ENCODE measurements at regions not wholly inside any gene's neighbourhood (a gene's known extent, or its start where the extent isn't known, plus 50 kb on each side); places are given as distances from the start of the nearest gene placed in this dataset.

GRCh38 chr19:28530406-28531035, 682.4 kb downstream of the UQCRFS1 start:
- H3K9me3 ChIP-seq (ENCODE audit: low read depth, low read length): no peaks in the 10 kb centered on the region
- H3K27me3 ChIP-seq (ENCODE audit: insufficient read depth, low read length): no peaks in the 10 kb centered on the region
- no peak overlapping the region for H3K4me3 ChIP-seq (ENCODE audit: low read length)
- H3K4me1 ChIP-seq (ENCODE audit: insufficient read depth, low read length): no peaks in the 10 kb centered on the region

- no peak overlapping the region for H3K4me3 ChIP-seq (ENCODE audit: low read length)
- no peaks in the 10 kb centered on the region for H3K27me3 ChIP-seq (ENCODE audit: insufficient read depth, low read length)
- H3K9me3 ChIP-seq (ENCODE audit: low read depth, low read length): no peaks in the 10 kb centered on the region
- H3K4me1 ChIP-seq (ENCODE audit: insufficient read depth, low read length): no peaks in the 10 kb centered on the region
Observed at GRCh38 chr19:28526038-28526437, 686.9 kb downstream of the UQCRFS1 start.

- Histone ChIP-seq H3K4me3 (ENCODE audit: low read length) (no peak overlapping the region), H3K27me3 (ENCODE audit: insufficient read depth, low read length) (no peaks in the 10 kb centered on the region), H3K4me1 (ENCODE audit: insufficient read depth, low read length) (no peaks in the 10 kb centered on the region), H3K9me3 (ENCODE audit: low read depth, low read length) (no peaks in the 10 kb centered on the region)
Observed at GRCh38 chr19:28523619-28524018, 689.3 kb downstream of the UQCRFS1 start.

- H3K9me3 ChIP-seq (ENCODE audit: low read depth, low read length): no peaks in the 10 kb centered on the region
- H3K4me1 ChIP-seq (ENCODE audit: insufficient read depth, low read length): no peaks in the 10 kb centered on the region
- H3K4me3 ChIP-seq (ENCODE audit: low read length): no peak overlapping the region
- H3K27me3 ChIP-seq (ENCODE audit: insufficient read depth, low read length): no peaks in the 10 kb centered on the region
Observed at GRCh38 chr19:28522545-28522922, 690.4 kb downstream of the UQCRFS1 start.

GRCh38 chr19:28521614-28522544, 691.1 kb downstream of the UQCRFS1 start:
- Histone ChIP-seq H3K27me3 (ENCODE audit: insufficient read depth, low read length) (no peaks in the 10 kb centered on the region), H3K9me3 (ENCODE audit: low read depth, low read length) (no peaks in the 10 kb centered on the region), H3K4me1 (ENCODE audit: insufficient read depth, low read length) (no peaks in the 10 kb centered on the region), H3K4me3 (ENCODE audit: low read length) (no peak overlapping the region)

- no peaks in the 10 kb centered on the region for H3K4me1 ChIP-seq (ENCODE audit: insufficient read depth, low read length)
- H3K9me3 ChIP-seq (ENCODE audit: low read depth, low read length): no peaks in the 10 kb centered on the region
- no peaks in the 10 kb centered on the region for H3K27me3 ChIP-seq (ENCODE audit: insufficient read depth, low read length)
- no peak overlapping the region for H3K4me3 ChIP-seq (ENCODE audit: low read length)
Observed at GRCh38 chr19:28520998-28521568, 691.9 kb downstream of the UQCRFS1 start.

- no peak overlapping the region for H3K4me3 ChIP-seq (ENCODE audit: low read length)
- H3K4me1 ChIP-seq (ENCODE audit: insufficient read depth, low read length): no peaks in the 10 kb centered on the region
- H3K27me3 ChIP-seq (ENCODE audit: insufficient read depth, low read length): no peaks in the 10 kb centered on the region
- H3K9me3 ChIP-seq (ENCODE audit: low read depth, low read length): no peaks in the 10 kb centered on the region
Observed at GRCh38 chr19:28519952-28520861, 692.7 kb downstream of the UQCRFS1 start.

- no peaks in the 10 kb centered on the region for H3K9me3 ChIP-seq (ENCODE audit: low read depth, low read length)
- no peak overlapping the region for H3K4me3 ChIP-seq (ENCODE audit: low read length)
- H3K4me1 ChIP-seq (ENCODE audit: insufficient read depth, low read length): no peaks in the 10 kb centered on the region
- no peaks in the 10 kb centered on the region for H3K27me3 ChIP-seq (ENCODE audit: insufficient read depth, low read length)
Observed at GRCh38 chr19:28519218-28519779, 693.7 kb downstream of the UQCRFS1 start.

- no peaks in the 10 kb centered on the region for H3K27me3 ChIP-seq (ENCODE audit: insufficient read depth, low read length)
- H3K4me3 ChIP-seq (ENCODE audit: low read length): no peak overlapping the region
- H3K9me3 ChIP-seq (ENCODE audit: low read depth, low read length): no peaks in the 10 kb centered on the region
- H3K4me1 ChIP-seq (ENCODE audit: insufficient read depth, low read length): no peaks in the 10 kb centered on the region
Observed at GRCh38 chr19:28516415-28516872, 696.5 kb downstream of the UQCRFS1 start.

GRCh38 chr19:28514166-28514565, 698.8 kb downstream of the UQCRFS1 start:
- Histone ChIP-seq H3K27me3 (ENCODE audit: insufficient read depth, low read length) (no peaks in the 10 kb centered on the region), H3K4me1 (ENCODE audit: insufficient read depth, low read length) (no peaks in the 10 kb centered on the region), H3K4me3 (ENCODE audit: low read length) (no peak overlapping the region), H3K9me3 (ENCODE audit: low read depth, low read length) (no peaks in the 10 kb centered on the region)

GRCh38 chr19:28511655-28512054, 701.3 kb downstream of the UQCRFS1 start:
- H3K4me3 ChIP-seq (ENCODE audit: low read length): no peak overlapping the region
- no peaks in the 10 kb centered on the region for H3K27me3 ChIP-seq (ENCODE audit: insufficient read depth, low read length)

GRCh38 chr19:28509079-28509895, 703.7 kb downstream of the UQCRFS1 start:
- no peaks in the 10 kb centered on the region for H3K9me3 ChIP-seq (ENCODE audit: low read depth, low read length)
- no peaks in the 10 kb centered on the region for H3K27me3 ChIP-seq (ENCODE audit: insufficient read depth, low read length)
- no peak overlapping the region for H3K4me3 ChIP-seq (ENCODE audit: low read length)

More at GRCh38 chr19:28511655-28512054, 701.3 kb downstream of the UQCRFS1 start:
- no peaks in the 10 kb centered on the region for H3K4me1 ChIP-seq (ENCODE audit: insufficient read depth, low read length)
- H3K9me3 ChIP-seq (ENCODE audit: low read depth, low read length): no peaks in the 10 kb centered on the region

GRCh38 chr19:28508666-28509065, 704.3 kb downstream of the UQCRFS1 start:
- Histone ChIP-seq H3K4me3 (ENCODE audit: low read length) (no peak overlapping the region), H3K27me3 (ENCODE audit: insufficient read depth, low read length) (no peaks in the 10 kb centered on the region), H3K4me1 (ENCODE audit: insufficient read depth, low read length) (peaks cover 11% of the 10 kb centered on the region), H3K9me3 (ENCODE audit: low read depth, low read length) (no peaks in the 10 kb centered on the region)

More at GRCh38 chr19:28509079-28509895, 703.7 kb downstream of the UQCRFS1 start:
- peaks cover 5% of the 10 kb centered on the region for H3K4me1 ChIP-seq (ENCODE audit: insufficient read depth, low read length)

All from mononuclear cell (primary cell).